GM12874 (cell line): ENCODE measurements at regions not wholly inside any gene's neighbourhood (a gene's known extent, or its start where the extent isn't known, plus 50 kb on each side); places are given as distances from the start of the nearest gene placed in this dataset.

Experiments used
- CTCF ChIP-seq: IDR thresholded peaks from 2 replicates; pipeline ENCODE4 v1.5.1; 2011; ENCODE audit warnings: low read depth, mild to moderate bottlenecking, control low read depth, low read length, moderate library complexity; ENCODE audit not compliant: insufficient read depth

- no peak for TF ChIP-seq CTCF
These were observed 83.1 kb upstream of the HABP2 start for GRCh38 chr10:113469796-113470195.

GRCh38 chr10:113470372-113471240 lies 82.2 kb upstream of the HABP2 start:
- no peak for TF ChIP-seq CTCF

GRCh38 chr10:113471241-113471996 lies 81.4 kb upstream of the HABP2 start:
- no peak for TF ChIP-seq CTCF

DNA sequence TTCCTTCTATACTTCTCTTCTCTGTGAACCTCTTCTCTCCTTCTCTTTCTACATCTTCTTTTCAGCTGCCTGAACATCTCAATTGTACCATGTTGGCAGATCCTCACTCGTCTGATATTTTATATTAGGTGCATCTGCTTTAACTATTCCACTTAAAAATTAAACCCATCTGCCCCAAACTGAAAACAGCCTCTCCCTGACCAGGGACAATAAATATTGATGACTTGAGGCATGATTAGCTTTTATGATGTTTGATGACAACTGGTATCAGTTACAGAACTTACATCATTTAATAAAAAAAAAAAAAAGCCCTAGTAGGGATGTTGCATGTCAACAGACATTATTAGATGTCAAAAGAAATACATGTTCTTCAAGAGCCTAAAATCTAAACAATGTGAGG lies 79.8 kb upstream of the HABP2 start:
- no peak for TF ChIP-seq CTCF

GRCh38 chr10:113473851-113474250 lies 79.0 kb upstream of the HABP2 start:
- no peak for TF ChIP-seq CTCF

- no peak for TF ChIP-seq CTCF
These were observed 78.1 kb upstream of the HABP2 start for GRCh38 chr10:113474752-113475151.

GRCh38 chr10:113475381-113475807 lies 77.5 kb upstream of the HABP2 start:
- no peak for TF ChIP-seq CTCF
